Lower leg skin (tissue), 4 donors: ENCODE measurements at regions not wholly inside any gene's neighbourhood (a gene's known extent, or its start where the extent isn't known, plus 50 kb on each side); places are given as distances from the start of the nearest gene placed in this dataset.

Experiments
- DNase-seq, 2 donors: peaks; one replicate each; pipeline ENCODE4 v3.0.0-alpha.2; 2019; ENCODE audit warnings: low spot score in 2 of 2
- H3K4me3 ChIP-seq: fragments of 200-600 bp; sonication (generic); 2 replicates; pipeline ENCODE4 v1.5.1; 2017; ENCODE audit warnings: mild to moderate bottlenecking, low read depth; ENCODE audit not compliant: poor library complexity, severe bottlenecking
- POLR2A ChIP-seq, 2 donors: fragments of 450-650 bp; IDR thresholded peaks; one replicate each; pipeline ENCODE4 v1.6.1; 2016 to 2017; ENCODE audit warnings: antibody characterized with exemption in 2 of 2, mild to moderate bottlenecking in 1 of 2, moderate library complexity in 1 of 2
- WGBS, 2 donors: methylation state at CpG; one replicate each; pipeline ENCODE4 v1.1.5; 2018; 5-methylcytosine and 5-hydroxymethylcytosine counted together
- intact Hi-C: fragments of 100-400 bp; cut with DNase I; formaldehyde crosslinking; loops from one replicate; pipeline ENCODE4 v1.15.0; 2023; ENCODE audit warnings: low total_unique reads
- TF ChIP-seq, protein P1 (sequence below), 3 donors: fragments of 450-650 bp; IDR thresholded peaks; one replicate each; pipeline ENCODE4 v1.5.1; 2016; ENCODE audit warnings: antibody characterized with exemption in 3 of 3, mild to moderate bottlenecking in 3 of 3, moderate library complexity in 2 of 3

- H3K4me3 ChIP-seq = no peak overlapping the region
- DNase-seq = no peak
- 79 to 92% methylated on average over 2 of the region's 2 CpGs for WGBS, 2 donors
- TF ChIP-seq, protein P1, sequence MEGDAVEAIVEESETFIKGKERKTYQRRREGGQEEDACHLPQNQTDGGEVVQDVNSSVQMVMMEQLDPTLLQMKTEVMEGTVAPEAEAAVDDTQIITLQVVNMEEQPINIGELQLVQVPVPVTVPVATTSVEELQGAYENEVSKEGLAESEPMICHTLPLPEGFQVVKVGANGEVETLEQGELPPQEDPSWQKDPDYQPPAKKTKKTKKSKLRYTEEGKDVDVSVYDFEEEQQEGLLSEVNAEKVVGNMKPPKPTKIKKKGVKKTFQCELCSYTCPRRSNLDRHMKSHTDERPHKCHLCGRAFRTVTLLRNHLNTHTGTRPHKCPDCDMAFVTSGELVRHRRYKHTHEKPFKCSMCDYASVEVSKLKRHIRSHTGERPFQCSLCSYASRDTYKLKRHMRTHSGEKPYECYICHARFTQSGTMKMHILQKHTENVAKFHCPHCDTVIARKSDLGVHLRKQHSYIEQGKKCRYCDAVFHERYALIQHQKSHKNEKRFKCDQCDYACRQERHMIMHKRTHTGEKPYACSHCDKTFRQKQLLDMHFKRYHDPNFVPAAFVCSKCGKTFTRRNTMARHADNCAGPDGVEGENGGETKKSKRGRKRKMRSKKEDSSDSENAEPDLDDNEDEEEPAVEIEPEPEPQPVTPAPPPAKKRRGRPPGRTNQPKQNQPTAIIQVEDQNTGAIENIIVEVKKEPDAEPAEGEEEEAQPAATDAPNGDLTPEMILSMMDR (IDR thresholded peaks at IDR 0.05) = no peak
- TF ChIP-seq POLR2A (IDR thresholded peaks at IDR 0.05) = no peak
- intact Hi-C loops = no loop called here
These were observed 227.0 kb downstream of the RPS24 start for GRCh38 chr10:78260680-78261079.

DNA sequence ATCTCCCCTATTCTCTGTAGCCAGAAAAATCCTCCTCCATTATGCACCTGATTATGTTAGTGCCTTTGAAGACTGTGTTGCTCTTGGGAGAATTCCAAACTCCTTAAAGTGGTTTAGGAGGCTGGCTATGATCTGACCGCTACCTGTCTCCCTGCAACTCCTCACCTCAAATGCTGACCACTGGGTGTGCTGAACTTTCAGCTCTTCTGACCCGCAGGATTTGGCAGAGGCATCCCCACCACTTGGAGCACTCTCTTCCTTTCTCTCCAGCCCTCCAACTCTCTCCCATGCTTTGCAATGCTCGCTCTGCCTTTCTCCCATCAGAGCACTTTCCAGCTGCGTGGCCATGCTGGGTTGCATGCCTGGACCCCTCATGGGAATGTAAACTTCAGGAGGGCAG, 227.6 kb downstream of the RPS24 start:
- H3K4me3 ChIP-seq = no peak overlapping the region
- TF ChIP-seq POLR2A (IDR thresholded peaks at IDR 0.05) = no peak
- TF ChIP-seq, protein P1 (IDR thresholded peaks at IDR 0.05) = no peak
- intact Hi-C loops = no loop called here
- DNase-seq = no peak
- 82 to 88% methylated on average over 4 of the region's 4 CpGs for WGBS, 2 donors

GRCh38 chr10:78262860-78263259, 229.2 kb downstream of the RPS24 start:
- 93% methylated on average over 8 of the region's 8 CpGs for WGBS, 2 donors
- no peak for DNase-seq
- intact Hi-C loops = no loop called here
- TF ChIP-seq, protein P1 (IDR thresholded peaks at IDR 0.05) = no peak
- no peak for TF ChIP-seq POLR2A (IDR thresholded peaks at IDR 0.05)
- H3K4me3 ChIP-seq = no peak overlapping the region

- DNase-seq = no peak
- intact Hi-C loops = no loop called here
- TF ChIP-seq, protein P1 (IDR thresholded peaks at IDR 0.05) = no peak
- TF ChIP-seq POLR2A (IDR thresholded peaks at IDR 0.05) = no peak
- H3K4me3 ChIP-seq = no peak overlapping the region
- 81 to 88% methylated on average over 5 of the region's 5 CpGs for WGBS, 2 donors
These were observed 229.9 kb downstream of the RPS24 start for GRCh38 chr10:78263521-78263988.

DNA sequence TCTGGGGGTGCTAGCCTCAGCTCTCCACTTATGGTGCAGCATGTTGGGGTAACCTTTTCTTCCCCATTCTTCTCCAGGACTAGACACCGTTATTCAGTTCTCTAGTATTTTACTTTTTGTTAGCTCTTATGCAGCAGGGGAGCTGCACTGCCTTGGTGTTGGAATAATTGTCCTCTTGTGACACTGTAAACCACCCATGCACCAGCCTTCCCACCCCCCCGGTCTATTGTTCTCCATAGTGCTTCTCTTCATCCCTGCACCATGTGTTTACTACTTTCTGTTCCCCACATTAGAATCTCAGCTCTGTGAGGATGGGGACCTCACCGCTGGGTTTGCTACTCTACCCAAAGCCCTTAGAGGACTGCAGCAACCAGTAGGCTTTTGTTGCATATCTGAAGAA, 230.7 kb downstream of the RPS24 start:
- DNase-seq = no peak
- TF ChIP-seq POLR2A (IDR thresholded peaks at IDR 0.05) = no peak
- TF ChIP-seq, protein P1 (IDR thresholded peaks at IDR 0.05) = no peak
- H3K4me3 ChIP-seq = no peak overlapping the region
- intact Hi-C loops = no loop called here
- 96% methylated on average over 3 of the region's 3 CpGs for WGBS, 2 donors

GRCh38 chr10:78266741-78267469, 233.2 kb downstream of the RPS24 start:
- no peak for DNase-seq
- intact Hi-C loops = no loop called here
- no peak overlapping the region for H3K4me3 ChIP-seq
- no peak for TF ChIP-seq POLR2A (IDR thresholded peaks at IDR 0.05)
- TF ChIP-seq, protein P1 (IDR thresholded peaks at IDR 0.05) = no peak
- 58 to 65% methylated on average over 10 of the region's 10 CpGs for WGBS, 2 donors
